GM19239 (cell line): ENCODE measurements at regions not wholly inside any gene's neighbourhood (a gene's known extent, or its start where the extent isn't known, plus 50 kb on each side); places are given as distances from the start of the nearest gene placed in this dataset.

Experiments
- DNase-seq: peaks from one replicate; pipeline ENCODE4 v3.0.0; 2011; ENCODE audit warnings: low spot score; ENCODE audit not compliant: insufficient read length
- FAIRE-seq: peaks from 2 replicates; lab custom pipeline; 2011; peaks lifted over from hg19 to GRCh38; lab: Jason Lieb, UNC

GRCh38 chr11:28878025-28878424, 769.8 kb downstream of the METTL15 start:
- no peak for FAIRE-seq
- DNase-seq, result no peak

GRCh38 chr11:28877340-28877739, 769.2 kb downstream of the METTL15 start:
- no peak for FAIRE-seq
- no peak for DNase-seq

- FAIRE-seq, result no peak
- DNase-seq, result no peak
Measured at GRCh38 chr11:28874706-28875105, 766.5 kb downstream of the METTL15 start.

- FAIRE-seq (no peak), DNase-seq (no peak)
Measured at GRCh38 chr11:28871090-28871489, 762.9 kb downstream of the METTL15 start.

GRCh38 chr11:28863422-28863821, 755.2 kb downstream of the METTL15 start:
- DNase-seq (no peak), FAIRE-seq (no peak)

- DNase-seq, result no peak
- no peak for FAIRE-seq
Measured at GRCh38 chr11:28860893-28861292, 752.7 kb downstream of the METTL15 start.

GRCh38 chr11:28858076-28858475, 749.9 kb downstream of the METTL15 start:
- FAIRE-seq (no peak), DNase-seq (no peak)

- DNase-seq (no peak), FAIRE-seq (no peak)
Measured at GRCh38 chr11:28849053-28849452, 740.9 kb downstream of the METTL15 start.

GRCh38 chr11:28842716-28843115, 734.5 kb downstream of the METTL15 start:
- FAIRE-seq (no peak), DNase-seq (no peak)

GRCh38 chr11:28838741-28839140, 730.6 kb downstream of the METTL15 start:
- DNase-seq (no peak), FAIRE-seq (no peak)

GRCh38 chr11:28837599-28837998, 729.4 kb downstream of the METTL15 start:
- FAIRE-seq, result no peak
- DNase-seq, result no peak

GRCh38 chr11:28836285-28837081, 728.3 kb downstream of the METTL15 start:
- FAIRE-seq (no peak), DNase-seq (no peak)

GRCh38 chr11:28835790-28836189, 727.6 kb downstream of the METTL15 start:
- DNase-seq (no peak), FAIRE-seq (no peak)

GRCh38 chr11:28835317-28835716, 727.1 kb downstream of the METTL15 start:
- no peak for DNase-seq
- FAIRE-seq, result no peak

GRCh38 chr11:28834877-28835276, 726.7 kb downstream of the METTL15 start:
- FAIRE-seq, result no peak
- DNase-seq, result no peak

- FAIRE-seq (no peak), DNase-seq (no peak)
Measured at GRCh38 chr11:28833670-28834069, 725.5 kb downstream of the METTL15 start.

GRCh38 chr11:28833169-28833568, 725.0 kb downstream of the METTL15 start:
- FAIRE-seq, result no peak
- no peak for DNase-seq

GRCh38 chr11:28826807-28827206, 718.6 kb downstream of the METTL15 start:
- FAIRE-seq (no peak), DNase-seq (no peak)

GRCh38 chr11:28822576-28822975, 714.4 kb downstream of the METTL15 start:
- DNase-seq (no peak), FAIRE-seq (no peak)

- FAIRE-seq (no peak), DNase-seq (no peak)
Measured at GRCh38 chr11:28820296-28820989, 712.3 kb downstream of the METTL15 start.

GRCh38 chr11:28819741-28820140, 711.6 kb downstream of the METTL15 start:
- no peak for DNase-seq

GRCh38 chr11:28815110-28815509, 706.9 kb downstream of the METTL15 start:
- DNase-seq, result no peak
- no peak for FAIRE-seq

More at GRCh38 chr11:28819741-28820140, 711.6 kb downstream of the METTL15 start:
- FAIRE-seq, result no peak
